C4-2B (cell line): ENCODE measurements at regions not wholly inside any gene's neighbourhood (a gene's known extent, or its start where the extent isn't known, plus 50 kb on each side); places are given as distances from the start of the nearest gene placed in this dataset.

Source experiments
- ZFX ChIP-seq: fragments of 450-650 bp; IDR thresholded peaks from 2 replicates; pipeline ENCODE4 v1.6.1; 2017
- TF ChIP-seq, protein P1 (sequence below): fragments of 450-650 bp; conservative IDR thresholded peaks from 2 replicates; pipeline ENCODE4 v1.5.1; 2017; ENCODE audit warnings: mild to moderate bottlenecking

DNA sequence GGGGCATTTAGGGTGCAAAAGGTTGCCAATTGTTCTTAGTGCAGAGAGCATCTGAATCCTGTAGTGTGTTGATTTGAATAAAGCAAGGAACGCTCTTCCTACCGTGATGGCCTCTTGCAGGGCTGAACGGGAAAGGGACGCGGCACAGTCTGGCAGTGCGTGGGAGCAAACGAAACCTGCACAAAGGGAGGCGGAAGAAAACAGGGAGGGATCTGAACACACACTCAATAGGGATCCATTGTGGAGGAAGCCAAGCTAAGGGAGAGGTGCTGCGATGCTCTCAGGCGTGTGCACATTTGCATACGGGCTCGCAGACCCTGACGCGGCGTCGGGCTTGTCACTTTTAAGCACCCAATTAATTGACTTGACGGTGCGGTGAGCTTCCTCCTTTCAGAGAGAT, 414.0 kb upstream of the IRX1 start:
- TF ChIP-seq, protein P1, sequence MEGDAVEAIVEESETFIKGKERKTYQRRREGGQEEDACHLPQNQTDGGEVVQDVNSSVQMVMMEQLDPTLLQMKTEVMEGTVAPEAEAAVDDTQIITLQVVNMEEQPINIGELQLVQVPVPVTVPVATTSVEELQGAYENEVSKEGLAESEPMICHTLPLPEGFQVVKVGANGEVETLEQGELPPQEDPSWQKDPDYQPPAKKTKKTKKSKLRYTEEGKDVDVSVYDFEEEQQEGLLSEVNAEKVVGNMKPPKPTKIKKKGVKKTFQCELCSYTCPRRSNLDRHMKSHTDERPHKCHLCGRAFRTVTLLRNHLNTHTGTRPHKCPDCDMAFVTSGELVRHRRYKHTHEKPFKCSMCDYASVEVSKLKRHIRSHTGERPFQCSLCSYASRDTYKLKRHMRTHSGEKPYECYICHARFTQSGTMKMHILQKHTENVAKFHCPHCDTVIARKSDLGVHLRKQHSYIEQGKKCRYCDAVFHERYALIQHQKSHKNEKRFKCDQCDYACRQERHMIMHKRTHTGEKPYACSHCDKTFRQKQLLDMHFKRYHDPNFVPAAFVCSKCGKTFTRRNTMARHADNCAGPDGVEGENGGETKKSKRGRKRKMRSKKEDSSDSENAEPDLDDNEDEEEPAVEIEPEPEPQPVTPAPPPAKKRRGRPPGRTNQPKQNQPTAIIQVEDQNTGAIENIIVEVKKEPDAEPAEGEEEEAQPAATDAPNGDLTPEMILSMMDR, result no peak
- no peak for TF ChIP-seq ZFX
